HEK293T (cell line): ENCODE measurements at regions not wholly inside any gene's neighbourhood (a gene's known extent, or its start where the extent isn't known, plus 50 kb on each side); places are given as distances from the start of the nearest gene placed in this dataset.

ENCODE experiments used
- FOXK2 ChIP-seq: fragments of 450-650 bp; IDR thresholded peaks from 2 replicates; pipeline ENCODE4 v1.6.1; 2016; ENCODE audit warnings: mild to moderate bottlenecking
- FOXM1 ChIP-seq: fragments of 450-650 bp; IDR thresholded peaks from 2 replicates; pipeline ENCODE4 v1.6.1; 2017; ENCODE audit warnings: mild to moderate bottlenecking, borderline replicate concordance

- TF ChIP-seq FOXK2 (no peak), FOXM1 (no peak)
Observed at GRCh38 chr4:23981328-23981727, 91.5 kb upstream of the PPARGC1A start.
